Breast epithelium (tissue), 4 donors: ENCODE measurements at regions not wholly inside any gene's neighbourhood (a gene's known extent, or its start where the extent isn't known, plus 50 kb on each side); places are given as distances from the start of the nearest gene placed in this dataset.

ENCODE experiments used
- DNase-seq, 2 donors: peaks; one replicate each; pipeline ENCODE4 v3.0.0-alpha.2; 2019; ENCODE audit warnings: low spot score in 2 of 2
- H3K27ac ChIP-seq, 2 donors: fragments of 200-600 bp; sonication (generic) in 1 of 2; one replicate each; pipeline ENCODE4 v1.5.1; 2016 to 2019; ENCODE audit warnings: mild to moderate bottlenecking in 1 of 2
- H3K27me3 ChIP-seq, 2 donors: fragments of 200-600 bp; sonication (generic) in 1 of 2; one replicate each; pipeline versions ENCODE4 v1.5.1 to v1.6.0; 2017 to 2019; ENCODE audit warnings: control low read depth in 1 of 2, mild to moderate bottlenecking in 1 of 2
- H3K36me3 ChIP-seq: fragments of 200-600 bp; one replicate; pipeline ENCODE4 v1.5.1; 2019
- H3K4me1 ChIP-seq, 2 donors: fragments of 200-600 bp; sonication (generic); one replicate each; pipeline ENCODE4 v1.5.1; 2016 to 2019; ENCODE audit warnings: control low read depth in 1 of 2
- H3K4me3 ChIP-seq, 3 donors: fragments of 200-600 bp; sonication (generic); 1 replicate in 2 of 3; 2 replicates in 1 of 3; pipeline ENCODE4 v1.5.1; 2016 to 2019; ENCODE audit warnings: mild to moderate bottlenecking in 3 of 3, moderate library complexity in 2 of 3
- H3K9me3 ChIP-seq, 2 donors: fragments of 200-600 bp; sonication (generic) in 1 of 2; one replicate each; pipeline ENCODE4 v1.5.1; 2016 to 2019; ENCODE audit warnings: control low read depth in 1 of 2
- CTCF ChIP-seq, 3 donors: fragments of 450-650 bp; IDR thresholded peaks; one replicate each; pipeline ENCODE4 v1.5.1; 2016 to 2017; ENCODE audit warnings: antibody characterized with exemption in 3 of 3, mild to moderate bottlenecking in 3 of 3, moderate library complexity in 3 of 3
- POLR2A ChIP-seq: fragments of 450-650 bp; IDR thresholded peaks from one replicate; pipeline ENCODE4 v1.6.1; 2016; ENCODE audit warnings: antibody characterized with exemption, mild to moderate bottlenecking, moderate library complexity
- POLR2AphosphoS5 ChIP-seq, 3 donors: sonication (generic); formaldehyde crosslinking; IDR thresholded peaks; one replicate each; pipeline ENCODE4 v1.6.1; 2017; ENCODE audit warnings: antibody characterized with exemption in 3 of 3
- intact Hi-C: fragments of 100-400 bp; cut with DNase I; formaldehyde crosslinking; loops from one replicate; pipeline ENCODE4 v1.15.1; 2023; ENCODE audit warnings: low total_unique reads

GRCh38 chr4:14111730-14112181 is 484.2 kb upstream of the BOD1L1 start:
- no peak overlapping the region for H3K27ac ChIP-seq
- TF ChIP-seq POLR2A (no peak), POLR2AphosphoS5 (IDR thresholded peaks at IDR 0.05) (no peak), CTCF (IDR thresholded peaks at IDR 0.05) (no peak)

GRCh38 chr4:14115106-14115505 is 487.6 kb upstream of the BOD1L1 start:
- no peaks in the 10 kb centered on the region for H3K9me3 ChIP-seq
- H3K4me3 ChIP-seq: no peak overlapping the region
- no peak for TF ChIP-seq POLR2AphosphoS5 (IDR thresholded peaks at IDR 0.05)
- TF ChIP-seq POLR2A: no peak
- no peak for TF ChIP-seq CTCF (IDR thresholded peaks at IDR 0.05)
- DNase-seq: no peak
- H3K27ac ChIP-seq: no peak overlapping the region
- H3K36me3 ChIP-seq: no peaks in the 10 kb centered on the region
- no peaks in the 10 kb centered on the region for H3K27me3 ChIP-seq
- intact Hi-C loops: no loop called here
- no peaks in the 10 kb centered on the region for H3K4me1 ChIP-seq

More at GRCh38 chr4:14111730-14112181, 484.2 kb upstream of the BOD1L1 start:
- H3K9me3 ChIP-seq: peaks cover 3 to 9% of the 10 kb centered on the region in 2 donors
- peak overlapping the region in 2 of 3 donors; percentile 31 to 39 for H3K4me3 ChIP-seq
- no peaks in the 10 kb centered on the region for H3K27me3 ChIP-seq
- DNase-seq: no peak
- no peaks in the 10 kb centered on the region for H3K36me3 ChIP-seq
- intact Hi-C loops: no loop called here
- H3K4me1 ChIP-seq: no peaks in the 10 kb centered on the region

GRCh38 chr4:14117575-14118238 is 490.2 kb upstream of the BOD1L1 start:
- intact Hi-C loops: no loop called here
- Histone ChIP-seq H3K36me3 (no peaks in the 10 kb centered on the region), H3K27ac (no peak overlapping the region), H3K4me3 (no peak overlapping the region), H3K27me3 (no peaks in the 10 kb centered on the region), H3K9me3 (no peaks in the 10 kb centered on the region), H3K4me1 (no peaks in the 10 kb centered on the region)
- DNase-seq: no peak
- TF ChIP-seq CTCF (IDR thresholded peaks at IDR 0.05) (no peak), POLR2AphosphoS5 (IDR thresholded peaks at IDR 0.05) (no peak), POLR2A (no peak)

GRCh38 chr4:14124816-14125215 is 497.3 kb upstream of the BOD1L1 start:
- H3K9me3 ChIP-seq: no peaks in the 10 kb centered on the region
- no peaks in the 10 kb centered on the region for H3K36me3 ChIP-seq
- DNase-seq: no peak
- H3K27me3 ChIP-seq: no peaks in the 10 kb centered on the region
- no peaks in the 10 kb centered on the region for H3K4me1 ChIP-seq
- no peak overlapping the region for H3K4me3 ChIP-seq
- intact Hi-C loops: no loop called here
- no peak overlapping the region for H3K27ac ChIP-seq
- no peak for TF ChIP-seq POLR2AphosphoS5 (IDR thresholded peaks at IDR 0.05)
- TF ChIP-seq CTCF (IDR thresholded peaks at IDR 0.05): no peak
- no peak for TF ChIP-seq POLR2A

GRCh38 chr4:14125375-14126129 is 498.0 kb upstream of the BOD1L1 start:
- H3K27me3 ChIP-seq: no peaks in the 10 kb centered on the region
- no peaks in the 10 kb centered on the region for H3K4me1 ChIP-seq
- TF ChIP-seq POLR2A (no peak), POLR2AphosphoS5 (IDR thresholded peaks at IDR 0.05) (no peak), CTCF (IDR thresholded peaks at IDR 0.05) (no peak)
- H3K4me3 ChIP-seq: no peak overlapping the region
- intact Hi-C loops: no loop called here
- no peaks in the 10 kb centered on the region for H3K36me3 ChIP-seq
- no peaks in the 10 kb centered on the region for H3K9me3 ChIP-seq
- no peak for DNase-seq
- H3K27ac ChIP-seq: no peak overlapping the region
